Fibroblast of skin of left quadriceps (primary cell): ENCODE measurements at regions not wholly inside any gene's neighbourhood (a gene's known extent, or its start where the extent isn't known, plus 50 kb on each side); places are given as distances from the start of the nearest gene placed in this dataset.
"Not testable (repeated sequence)": the region's sequence is repeated elsewhere in the genome, so short reads cannot be mapped to it uniquely, and the experiment has no call there.

Experiments used
- DNase-seq, 2 experiments: peaks; one replicate each; pipeline ENCODE4 v3.0.0-alpha.2; 2013; ENCODE audit warnings: low read depth in 2 of 2

GRCh38 chr2:89874810-89875595, 1183.5 kb downstream of the RPIA start:
- DNase-seq = not testable (repeated sequence)

GRCh38 chr2:89876445-89876844, 1185.0 kb downstream of the RPIA start:
- DNase-seq = not testable (repeated sequence)

GRCh38 chr2:89876878-89877277, 1185.4 kb downstream of the RPIA start:
- DNase-seq = not testable (repeated sequence)

GRCh38 chr2:89882880-89883279, 1191.4 kb downstream of the RPIA start:
- not testable (repeated sequence) for DNase-seq

GRCh38 chr2:89883624-89884023, 1192.2 kb downstream of the RPIA start:
- DNase-seq = not testable (repeated sequence)

- not testable (repeated sequence) for DNase-seq
Measured at GRCh38 chr2:89885071-89885470, 1193.6 kb downstream of the RPIA start.

GRCh38 chr2:89888693-89889092, 1197.2 kb downstream of the RPIA start:
- DNase-seq = not testable (repeated sequence)

GRCh38 chr2:89890185-89890773, 1198.8 kb downstream of the RPIA start:
- DNase-seq = not testable (repeated sequence)

GRCh38 chr2:89894988-89895387, 1203.5 kb downstream of the RPIA start:
- DNase-seq = not testable (repeated sequence)

- DNase-seq = not testable (repeated sequence)
Measured at GRCh38 chr2:89895629-89896028, 1204.2 kb downstream of the RPIA start.

- not testable (repeated sequence) for DNase-seq
Measured at GRCh38 chr2:89927018-89927417, 1235.5 kb downstream of the RPIA start.

- DNase-seq = peak; percentile 6 to 13
Measured at GRCh38 chr2:89935436-89935835, 1244.0 kb downstream of the RPIA start.

GRCh38 chr2:89936011-89936410, 1244.5 kb downstream of the RPIA start:
- DNase-seq = not testable (repeated sequence)

- not testable (repeated sequence) for DNase-seq
Measured at GRCh38 chr2:89936559-89936958, 1245.1 kb downstream of the RPIA start.

GRCh38 chr2:89938756-89939155, 1247.3 kb downstream of the RPIA start:
- not testable (repeated sequence) for DNase-seq

GRCh38 chr2:89944267-89944666, 1252.8 kb downstream of the RPIA start:
- DNase-seq = not testable (repeated sequence)

- DNase-seq = not testable (repeated sequence)
Measured at GRCh38 chr2:89945004-89945616, 1253.6 kb downstream of the RPIA start.

- not testable (repeated sequence) for DNase-seq
Measured at GRCh38 chr2:89947208-89947815, 1255.8 kb downstream of the RPIA start.

GRCh38 chr2:89948102-89948501, 1256.6 kb downstream of the RPIA start:
- not testable (repeated sequence) for DNase-seq

- DNase-seq = not testable (repeated sequence)
Measured at GRCh38 chr2:89950807-89951206, 1259.3 kb downstream of the RPIA start.

- not testable (repeated sequence) for DNase-seq
Measured at GRCh38 chr2:89957236-89957635, 1265.8 kb downstream of the RPIA start.

GRCh38 chr2:89959729-89960378, 1268.4 kb downstream of the RPIA start:
- DNase-seq = not testable (repeated sequence)
